RPMI8226 (cell line): ENCODE measurements at regions not wholly inside any gene's neighbourhood (a gene's known extent, or its start where the extent isn't known, plus 50 kb on each side); places are given as distances from the start of the nearest gene placed in this dataset.

ENCODE experiments used
- DNase-seq: peaks from one replicate; pipeline ENCODE4 v3.0.0-alpha.2; 2015

DNA sequence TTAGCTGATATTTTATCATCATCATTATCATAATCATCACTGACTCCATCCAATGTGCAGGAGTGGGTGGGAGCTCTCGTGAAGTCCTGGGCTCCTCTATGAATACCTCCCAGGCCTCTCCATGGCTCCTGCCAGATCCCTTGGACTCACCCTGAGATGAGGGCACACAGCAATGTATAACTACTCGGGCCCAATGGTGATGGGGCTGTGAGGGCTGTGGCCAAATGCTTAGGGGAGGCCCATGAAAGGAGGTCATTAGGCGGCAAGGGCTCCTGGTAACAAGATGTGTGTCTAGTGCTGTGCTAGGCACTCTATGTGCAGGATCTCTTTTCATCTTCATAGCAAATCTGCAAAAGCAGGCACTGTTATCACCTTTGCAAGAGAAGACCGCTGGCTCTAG is 270.9 kb downstream of the GLRX3 start:
- no peak for DNase-seq

DNA sequence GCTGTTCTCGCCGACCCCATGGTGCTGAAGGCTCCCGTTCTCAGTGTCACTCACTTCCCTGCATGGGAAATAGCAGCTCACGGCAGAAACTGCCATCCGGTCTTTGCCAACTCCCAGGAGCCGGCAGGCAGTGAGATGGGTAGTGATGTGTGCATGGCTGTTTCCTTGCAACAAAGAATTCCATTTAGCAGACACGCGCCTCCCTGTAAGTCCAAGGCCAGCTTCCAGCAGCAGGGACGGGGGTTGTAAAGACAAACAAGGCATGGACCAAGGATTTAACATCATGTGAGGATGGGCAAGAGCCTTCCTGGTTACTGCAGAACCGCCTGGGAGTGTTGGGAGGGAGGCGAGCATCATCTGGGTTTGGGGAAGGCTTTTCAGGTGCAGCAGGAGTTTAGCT is 273.1 kb downstream of the GLRX3 start:
- no peak for DNase-seq

DNA sequence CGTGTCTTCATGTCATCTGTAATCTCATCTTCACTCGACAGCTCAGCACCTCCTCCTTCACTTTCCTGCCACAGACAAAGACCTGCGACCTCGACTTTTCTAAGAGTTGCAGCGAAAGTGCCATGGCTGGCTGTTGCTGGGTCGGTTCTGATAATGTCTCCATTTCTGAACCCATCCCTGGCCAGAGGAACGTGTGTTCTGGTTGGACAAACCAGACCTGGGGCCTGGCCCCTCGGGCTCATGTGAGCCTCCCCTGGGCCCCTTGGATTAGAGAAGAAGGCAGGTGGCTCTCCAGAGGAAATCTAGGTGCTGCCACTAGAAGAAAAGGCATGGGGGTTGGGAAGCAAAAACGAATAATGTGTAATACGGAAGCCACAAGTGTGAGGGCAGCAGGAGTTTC is 273.7 kb downstream of the GLRX3 start:
- no peak for DNase-seq

DNA sequence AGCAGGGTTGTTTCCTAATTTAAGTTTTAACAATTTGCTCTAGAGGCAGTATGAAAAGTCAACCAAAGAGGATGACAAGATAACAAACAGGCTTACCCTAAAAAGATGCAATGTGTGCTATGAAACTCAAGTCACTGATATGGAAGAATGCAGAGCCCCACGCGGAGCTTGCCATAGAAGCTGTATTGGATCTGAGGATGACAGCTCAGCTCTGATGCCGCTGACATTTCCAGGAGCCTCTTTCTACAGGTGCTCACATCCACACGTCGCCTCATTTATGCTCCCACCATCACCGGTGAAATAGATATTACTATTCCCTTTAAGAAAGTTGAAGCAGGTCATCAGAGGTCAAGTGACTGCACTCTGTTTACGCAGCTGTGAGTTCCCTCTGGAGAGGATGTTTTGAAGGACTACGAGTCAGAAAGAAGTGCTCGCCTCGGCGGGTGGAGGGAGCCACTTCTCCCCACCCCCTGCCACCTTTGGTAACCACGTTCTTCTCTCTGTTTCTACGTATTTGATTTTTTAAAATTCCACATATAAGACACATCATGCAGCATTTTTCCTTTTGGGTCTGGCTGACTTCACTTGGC is 275.4 kb downstream of the GLRX3 start:
- DNase-seq, result no peak

DNA sequence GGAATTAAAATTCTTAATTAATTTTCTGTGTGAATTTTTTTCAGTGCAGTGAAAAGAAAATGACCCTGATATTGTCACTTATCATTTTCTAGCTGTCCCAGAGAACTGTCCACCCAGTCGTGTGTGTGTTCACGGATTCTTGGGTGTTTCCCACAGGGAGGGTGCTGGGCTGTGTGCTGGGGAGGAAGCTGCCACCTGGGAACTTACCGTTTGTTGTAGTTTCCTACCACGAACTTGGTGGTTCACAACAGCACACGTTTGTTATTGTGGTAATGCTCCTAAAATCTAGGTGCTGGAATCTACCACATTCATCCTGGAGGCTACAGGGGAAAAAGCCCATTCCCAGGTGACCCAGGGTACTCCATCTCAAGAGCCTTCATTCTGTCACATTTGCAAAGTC is 276.1 kb downstream of the GLRX3 start:
- no peak for DNase-seq

DNA sequence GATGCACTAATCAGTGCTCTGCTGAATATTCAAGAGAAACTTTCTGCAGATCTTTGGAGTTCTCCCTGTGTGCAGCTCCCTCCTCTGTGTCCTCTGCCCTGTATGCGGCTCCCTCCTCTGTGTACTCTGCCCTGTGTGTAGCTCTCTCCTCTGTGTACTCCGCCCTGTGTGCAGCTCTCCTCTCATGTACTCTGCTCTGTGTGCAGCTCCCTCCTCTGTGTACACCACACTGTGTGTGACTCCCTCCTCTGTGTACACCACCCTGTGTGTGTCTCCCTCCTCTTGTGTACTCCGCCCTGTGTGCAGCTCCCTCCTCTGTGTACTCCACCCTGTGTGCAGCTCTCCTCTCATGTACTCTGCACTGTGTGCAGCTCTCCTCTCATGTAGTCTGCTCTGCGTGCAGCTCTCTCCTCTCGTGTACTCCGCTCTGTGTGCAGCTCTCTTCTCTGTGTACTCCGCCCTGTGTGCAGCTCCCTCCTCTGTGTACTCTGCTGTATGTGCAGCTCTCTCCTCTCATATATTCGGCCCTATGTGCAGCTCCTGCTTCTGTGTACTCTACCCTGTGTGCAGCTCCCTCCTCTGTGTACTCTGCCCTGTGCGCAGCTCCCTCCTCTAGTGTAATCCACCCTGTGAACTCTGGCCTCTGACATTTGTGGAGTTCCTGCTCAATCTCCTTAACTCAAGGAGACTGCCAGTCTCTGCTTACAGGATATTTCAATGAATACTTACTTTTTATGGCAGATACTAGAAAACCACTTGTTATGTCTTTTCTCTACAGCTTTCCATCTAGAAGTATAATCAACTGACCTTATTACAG is 280.4 kb downstream of the GLRX3 start:
- no peak for DNase-seq

DNA sequence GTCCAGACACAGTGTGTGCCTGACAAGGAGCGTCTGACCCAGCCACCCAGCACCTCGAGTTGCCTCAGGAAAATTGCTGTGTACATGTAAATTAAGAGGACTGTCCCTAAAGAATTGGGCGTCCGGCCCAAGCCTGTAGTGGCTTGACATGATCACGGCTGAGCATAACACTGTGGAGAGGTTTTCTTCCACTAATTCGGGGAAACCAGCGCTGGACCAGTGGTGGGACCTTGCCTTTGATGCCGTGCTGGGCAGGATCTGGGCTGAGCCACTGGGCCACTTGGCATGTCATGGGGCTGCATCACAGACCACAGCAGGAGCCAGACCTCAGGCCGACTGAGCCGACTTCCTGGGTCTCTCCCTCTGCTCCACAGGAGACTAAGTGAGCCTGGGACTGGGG is 282.5 kb downstream of the GLRX3 start:
- no peak for DNase-seq

DNA sequence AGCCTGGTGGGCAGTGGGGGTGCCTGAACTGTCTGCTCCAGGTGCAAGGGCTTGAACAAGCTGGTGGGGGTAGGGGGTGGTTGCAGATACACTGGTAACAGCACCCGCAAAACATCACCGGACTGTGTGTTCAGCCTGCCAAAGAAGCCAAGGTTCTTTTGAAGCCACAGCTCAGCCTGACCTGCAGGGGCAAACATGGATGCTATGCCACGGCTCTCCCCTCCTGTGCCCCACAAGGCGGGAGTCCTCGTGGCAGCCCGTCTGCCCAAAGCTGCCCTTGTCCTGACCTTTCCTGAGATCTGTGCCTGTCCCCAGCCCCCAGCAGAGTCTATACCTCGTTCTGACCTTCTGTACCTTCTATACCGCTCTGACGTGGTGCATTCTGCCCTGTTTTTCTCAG is 285.7 kb downstream of the GLRX3 start:
- no peak for DNase-seq

DNA sequence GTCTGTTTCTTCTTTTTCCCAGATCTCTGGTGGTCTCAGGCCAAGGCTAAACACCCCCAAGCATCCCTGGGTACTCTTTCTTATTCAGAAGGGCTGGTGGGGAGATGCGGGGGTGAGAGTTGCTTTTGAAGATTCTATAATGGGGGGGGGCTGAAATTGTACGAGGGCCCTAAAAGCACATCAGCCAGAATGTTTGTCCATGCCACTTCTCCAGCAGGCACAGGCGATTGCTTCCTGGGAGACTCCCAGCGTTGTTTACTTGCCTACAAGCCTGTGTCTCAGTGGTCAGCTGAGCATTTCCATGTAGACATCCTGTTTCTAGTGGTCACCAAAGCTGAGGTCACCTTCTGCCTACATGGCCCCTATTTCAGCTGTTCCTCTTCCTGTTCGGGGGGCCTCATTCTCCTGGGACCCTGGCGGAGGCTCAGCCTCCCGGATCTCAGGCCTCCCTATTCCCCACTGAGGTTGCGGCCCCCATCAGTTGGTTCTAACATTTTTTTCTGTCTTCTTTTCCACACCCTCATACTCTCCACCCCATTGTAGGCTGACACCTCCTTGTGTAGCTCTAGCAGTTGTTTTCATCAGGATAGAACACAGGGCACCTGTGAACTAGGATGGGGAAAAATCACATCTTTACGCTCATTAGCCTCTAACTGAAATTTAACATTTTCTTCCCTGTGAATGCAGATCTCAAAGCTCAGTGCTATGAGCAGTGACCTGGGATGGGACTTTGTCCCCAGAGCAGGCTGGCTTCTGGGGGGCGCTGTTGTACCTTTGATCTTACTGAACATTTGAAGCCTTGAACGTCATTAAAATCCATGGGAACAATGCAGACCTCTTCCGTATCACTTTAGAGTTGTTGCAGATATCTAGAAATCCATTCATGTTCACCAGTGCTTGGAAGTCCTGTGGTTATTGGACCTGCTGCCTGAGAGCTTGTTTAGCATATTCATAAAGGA is 286.5 kb downstream of the GLRX3 start:
- no peak for DNase-seq

DNA sequence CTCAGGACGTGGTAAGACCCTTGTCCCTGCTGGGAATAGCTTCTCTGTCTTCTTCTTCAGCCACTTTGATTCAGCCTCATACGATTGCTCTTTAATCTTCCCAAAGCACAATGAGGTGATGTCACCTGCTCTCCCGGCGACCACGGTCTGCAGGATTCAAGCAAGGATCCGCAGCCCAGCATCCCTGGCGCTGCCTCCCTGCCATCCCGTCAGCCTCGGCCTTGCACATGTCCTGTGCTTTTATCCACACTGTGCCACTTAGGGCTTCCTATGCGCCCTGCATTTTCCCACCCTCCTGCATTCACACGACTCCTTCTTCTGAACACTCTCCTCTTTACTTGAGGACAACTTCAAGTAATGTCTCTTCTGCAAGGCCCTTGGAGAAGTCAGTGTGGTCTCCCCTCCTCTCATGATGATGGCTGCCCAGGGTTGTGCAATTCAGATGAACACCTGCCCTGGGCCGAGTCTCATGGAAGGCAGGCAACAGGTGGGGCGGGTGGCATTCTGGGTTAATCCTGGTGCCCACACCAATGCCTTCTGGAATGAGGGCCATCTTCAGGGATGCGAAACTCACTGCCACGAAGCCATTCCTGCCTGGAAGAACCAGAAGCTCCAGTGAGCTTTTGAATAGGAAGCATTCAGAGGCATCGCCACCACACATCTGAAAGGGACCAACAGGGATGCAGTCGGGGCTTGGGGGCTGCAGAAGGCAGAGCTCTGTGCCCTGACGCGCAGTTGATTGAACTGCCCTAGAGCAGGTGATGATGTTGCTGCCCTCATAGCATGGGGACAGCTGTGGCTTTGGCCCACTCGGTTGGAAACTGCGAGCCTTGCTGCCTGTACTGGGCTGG is 287.5 kb downstream of the GLRX3 start:
- no peak for DNase-seq

DNA sequence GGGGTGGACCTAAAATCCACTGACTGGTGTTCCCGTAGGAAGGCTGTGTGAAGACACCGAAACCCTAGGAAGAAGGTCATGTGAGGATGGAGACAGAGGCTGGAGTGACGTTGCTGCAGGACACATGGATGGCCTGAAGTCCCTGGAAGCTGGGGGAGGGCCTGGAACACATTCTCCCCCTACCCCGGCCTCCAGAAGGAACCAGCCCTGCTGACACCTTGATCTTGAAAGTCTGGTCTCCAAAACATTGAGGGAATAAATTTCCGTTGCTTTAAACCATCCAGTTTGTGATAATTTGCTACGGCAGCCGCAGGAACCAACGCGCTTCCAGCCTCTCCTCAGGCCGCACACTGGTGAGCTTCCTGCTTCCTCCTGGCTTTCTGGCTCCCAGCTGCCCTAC is 288.2 kb downstream of the GLRX3 start:
- no peak for DNase-seq

DNA sequence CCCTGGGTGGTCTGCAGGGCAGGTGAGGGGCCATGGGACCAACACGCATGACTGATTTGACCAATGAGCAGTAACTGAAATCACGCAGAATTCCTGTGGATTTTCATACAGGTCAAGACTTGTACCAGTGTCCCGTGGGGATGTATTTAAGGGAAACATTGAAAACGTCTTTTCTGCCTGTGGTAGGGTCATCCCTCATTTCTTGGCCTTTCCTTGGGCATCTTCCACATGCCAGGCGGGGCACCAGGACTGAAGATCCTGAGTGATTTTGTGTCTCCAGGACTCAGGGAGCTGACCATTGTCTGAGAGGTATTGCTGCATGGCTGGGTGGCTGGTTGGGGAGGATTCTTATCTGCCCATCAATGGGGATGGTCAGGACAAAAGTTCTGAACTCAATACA is 289.0 kb downstream of the GLRX3 start:
- DNase-seq, result no peak

DNA sequence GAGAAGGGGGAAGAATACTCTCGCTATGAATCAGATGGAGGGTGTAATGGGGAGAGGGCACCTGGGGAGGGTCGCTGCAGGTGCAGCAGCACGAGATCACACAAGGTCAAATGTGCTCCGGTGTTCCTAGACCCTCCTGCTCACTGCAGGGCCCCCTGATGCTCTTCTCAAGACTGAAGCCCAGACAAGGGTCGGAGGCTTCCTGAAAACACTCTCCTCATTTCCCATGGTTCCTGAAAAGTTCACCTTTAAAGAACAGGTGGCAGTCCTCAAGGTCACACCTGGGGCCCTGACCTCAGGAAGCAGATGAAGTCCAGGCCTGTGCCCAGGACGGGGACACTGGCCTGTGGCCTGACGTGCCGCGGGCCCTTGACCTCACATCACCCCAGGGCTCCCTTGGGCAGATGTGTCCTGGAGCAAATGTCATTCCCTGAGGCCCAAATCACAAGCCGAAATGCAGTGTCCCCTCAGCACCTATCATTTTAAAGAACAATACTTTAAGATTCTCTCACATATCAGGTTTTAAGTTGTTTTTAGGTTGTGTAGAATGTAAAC is 289.8 kb downstream of the GLRX3 start:
- no peak for DNase-seq

DNA sequence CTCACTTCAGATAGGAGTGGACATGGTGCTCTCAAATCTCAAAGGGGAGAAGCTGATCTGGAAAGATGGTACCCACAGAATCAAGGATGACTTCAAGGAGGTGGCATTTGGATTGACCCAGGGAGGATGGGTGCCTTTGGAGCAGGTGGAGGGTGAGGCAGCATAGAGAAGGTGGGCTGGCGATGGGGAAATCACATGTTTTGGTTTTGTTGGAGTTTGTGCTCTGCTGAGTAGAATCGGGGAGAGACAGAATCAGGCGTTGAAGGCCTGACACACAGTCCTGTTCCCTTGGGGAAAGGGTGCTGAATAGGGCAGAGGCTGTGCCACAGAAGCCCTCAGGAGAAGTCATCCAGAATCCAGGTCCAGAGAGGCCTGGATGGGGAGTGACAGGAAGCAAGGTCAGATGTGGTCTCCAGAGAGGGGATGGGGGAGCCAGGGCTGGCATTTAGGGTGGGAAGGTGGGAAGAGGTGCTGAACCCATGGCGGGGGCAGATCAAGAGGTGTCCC is 291.1 kb downstream of the GLRX3 start:
- DNase-seq, result no peak

DNA sequence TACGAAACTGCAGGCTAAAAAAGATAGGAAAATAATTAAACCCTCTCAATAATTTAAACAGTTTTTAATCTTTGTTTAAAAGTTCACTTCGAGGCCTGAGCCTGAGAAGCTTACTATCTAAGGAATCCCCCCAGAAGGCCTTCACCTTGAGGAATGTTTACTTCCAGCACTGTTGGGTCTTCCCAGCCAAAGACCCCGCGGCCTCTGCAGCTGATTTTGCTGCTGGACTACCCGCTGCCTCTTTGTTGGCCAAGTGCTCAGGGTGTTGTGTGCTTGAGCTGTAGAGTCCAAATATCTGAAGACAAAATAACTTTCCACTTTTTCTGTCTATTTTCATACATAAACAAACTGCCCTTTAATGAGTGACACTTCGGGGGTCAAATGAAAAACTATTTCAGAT is 292.7 kb downstream of the GLRX3 start:
- DNase-seq, result no peak

DNA sequence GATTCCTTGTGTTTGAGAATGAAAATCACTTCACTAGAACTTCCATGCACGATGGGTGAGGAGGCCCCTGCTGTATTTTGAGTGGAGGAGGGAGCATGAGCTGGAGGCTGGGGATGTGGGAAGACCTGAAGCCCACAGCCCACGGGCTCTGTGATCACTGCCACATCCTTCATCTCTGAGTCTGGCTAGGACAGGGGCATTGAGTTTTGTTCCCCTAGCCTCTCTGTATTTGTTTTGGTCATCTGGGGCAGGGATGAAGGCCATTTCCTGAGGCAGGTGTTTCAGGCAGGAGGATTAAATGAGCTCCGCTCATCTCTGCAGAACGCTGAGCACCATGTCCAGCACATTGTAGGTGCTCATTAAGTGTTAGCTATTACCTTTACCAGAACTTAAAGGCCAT is 293.6 kb downstream of the GLRX3 start:
- DNase-seq, result no peak

DNA sequence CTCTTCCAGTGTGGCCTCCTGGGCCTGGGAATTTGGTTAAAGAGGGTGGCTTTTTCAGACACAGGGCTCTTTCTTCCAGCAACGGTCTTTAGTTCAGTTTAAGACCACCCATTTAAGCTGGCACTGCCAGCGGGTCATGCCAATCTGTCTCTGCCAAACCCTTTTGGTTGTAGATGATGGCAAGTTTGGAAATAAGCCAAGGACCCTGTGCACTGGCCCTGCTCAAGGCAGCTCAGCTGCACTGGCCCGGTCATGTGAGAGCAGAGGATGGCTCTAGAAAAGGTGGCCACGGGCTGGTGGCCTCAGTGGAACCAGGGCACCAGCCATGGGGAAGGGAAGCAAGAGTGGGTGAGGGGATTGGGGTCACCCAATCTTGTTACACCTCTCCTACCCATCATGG is 294.1 kb downstream of the GLRX3 start:
- DNase-seq, result no peak

DNA sequence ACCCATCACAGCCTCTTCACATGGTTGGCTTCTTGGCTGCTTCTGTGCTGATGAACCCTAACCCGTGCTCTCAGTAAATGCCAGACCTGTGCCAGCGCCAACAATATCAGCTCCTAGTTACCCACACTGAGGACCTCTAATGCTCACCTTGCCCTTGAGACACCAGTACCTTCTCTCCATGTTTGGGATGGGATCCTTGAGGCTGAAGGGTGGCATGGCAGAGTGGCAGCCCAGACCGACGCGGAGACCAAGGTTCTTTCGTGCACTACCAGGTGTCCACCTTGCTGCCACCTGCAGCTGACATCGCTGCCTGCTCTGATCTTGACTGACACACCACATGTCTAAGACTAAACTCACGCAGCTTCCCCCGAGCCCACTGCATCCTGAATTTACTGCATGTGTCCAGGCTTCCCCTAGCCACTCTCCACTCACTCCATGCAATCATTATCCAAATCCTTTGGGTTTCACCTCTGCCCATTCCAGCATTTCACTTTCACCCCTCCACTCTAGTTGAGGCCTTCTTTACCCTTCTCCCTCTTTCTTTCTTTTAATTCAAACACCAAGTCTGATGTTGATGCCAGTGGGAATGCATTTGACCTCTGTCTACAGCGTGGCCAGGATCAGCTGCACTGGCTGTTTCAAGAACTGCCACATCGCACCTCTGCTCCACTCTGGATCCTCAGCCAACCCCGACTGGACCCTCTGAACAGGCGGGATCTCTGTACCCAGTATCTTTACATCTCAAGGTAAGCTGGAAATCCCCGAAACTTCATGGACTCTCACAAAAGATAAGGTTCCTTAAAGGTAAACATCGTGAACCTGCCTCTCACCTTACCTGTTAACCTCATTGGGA is 294.9 kb downstream of the GLRX3 start:
- no peak for DNase-seq

DNA sequence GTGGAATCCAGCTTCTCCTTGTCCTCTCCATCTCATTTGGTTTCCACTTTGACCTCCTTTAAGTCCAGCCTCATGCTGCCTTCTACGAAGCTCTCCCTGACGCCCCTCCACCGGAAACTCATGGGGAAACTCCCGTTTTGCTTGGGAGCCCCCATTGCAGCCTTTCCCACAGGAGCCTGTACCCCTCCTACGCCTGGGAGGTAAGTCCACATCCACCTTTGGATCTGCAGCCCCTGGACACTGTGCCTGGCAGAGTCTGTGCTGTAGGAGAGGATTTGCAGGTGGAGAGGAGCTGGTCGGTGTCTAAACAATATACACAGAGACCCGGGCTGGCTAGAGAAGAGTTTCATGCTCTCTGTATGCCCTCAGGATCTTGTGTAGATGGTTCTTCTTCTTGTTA is 296.1 kb downstream of the GLRX3 start:
- DNase-seq, result no peak

DNA sequence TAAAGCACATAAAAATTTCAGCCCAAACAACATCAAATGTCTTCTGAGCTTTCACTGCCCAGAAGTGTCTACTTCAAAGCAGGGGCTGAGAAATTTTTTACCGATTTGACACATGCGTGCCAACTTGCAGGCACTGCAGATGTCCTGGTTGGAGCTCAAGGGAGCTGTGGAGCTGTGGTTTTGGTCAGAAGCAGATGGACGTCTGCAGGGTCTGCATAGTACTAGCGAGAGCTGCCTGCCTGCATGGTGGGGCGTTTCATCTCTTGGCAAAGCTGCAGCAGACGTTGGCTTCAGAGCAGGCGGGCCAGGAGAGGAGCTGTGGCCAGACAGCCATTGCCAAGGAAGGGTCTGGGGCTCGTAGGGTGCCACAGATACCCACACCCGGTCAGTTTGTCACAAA is 296.7 kb downstream of the GLRX3 start:
- DNase-seq, result no peak
